Spleen (tissue), 11 donors: ENCODE measurements at regions not wholly inside any gene's neighbourhood (a gene's known extent, or its start where the extent isn't known, plus 50 kb on each side); places are given as distances from the start of the nearest gene placed in this dataset.

Source experiments
- DNase-seq: peaks from one replicate; pipeline ENCODE4 v3.0.0-alpha.2; 2020
- H3K27ac ChIP-seq, 8 donors: fragments of 200-600 bp; sonication (generic) in 7 of 8; 1 replicate in 4 of 8; 2 replicates in 4 of 8; pipeline versions ENCODE4 v1.5.0 to v1.8.0; 2016 to 2021; ENCODE audit warnings: inconsistent platforms in 4 of 8, mild to moderate bottlenecking in 4 of 8, moderate library complexity in 1 of 8
- H3K27me3 ChIP-seq, 7 donors: fragments of 200-600 bp; sonication (generic) in 6 of 7; replicated peaks in 1 of 7; 1 replicate in 4 of 7; 2 replicates in 3 of 7; pipeline versions ENCODE4 v1.5.0 to v1.8.0; 2016 to 2021; ENCODE audit warnings: inconsistent platforms in 3 of 7, mild to moderate bottlenecking in 1 of 7
- H3K36me3 ChIP-seq, 6 donors: fragments of 200-600 bp; sonication (generic) in 5 of 6; 1 replicate in 4 of 6; 2 replicates in 2 of 6; pipeline versions ENCODE4 v1.5.0 to v1.8.0; 2016 to 2021; ENCODE audit warnings: inconsistent platforms in 2 of 6
- H3K4me1 ChIP-seq, 6 donors: fragments of 200-600 bp; sonication (generic) in 5 of 6; 1 replicate in 3 of 6; 2 replicates in 3 of 6; pipeline versions ENCODE4 v1.5.0 to v1.8.0; 2016 to 2021; ENCODE audit warnings: inconsistent platforms in 3 of 6
- H3K4me3 ChIP-seq, 8 donors: fragments of 200-600 bp; sonication (generic) in 7 of 8; 1 replicate in 4 of 8; 2 replicates in 4 of 8; pipeline versions ENCODE4 v1.5.0 to v1.8.0; 2016 to 2021; ENCODE audit warnings: inconsistent platforms in 4 of 8, mild to moderate bottlenecking in 4 of 8, moderate library complexity in 2 of 8
- H3K9me3 ChIP-seq, 8 donors: fragments of 200-600 bp; sonication (generic) in 7 of 8; 1 replicate in 4 of 8; 2 replicates in 4 of 8; pipeline versions ENCODE4 v1.5.0 to v1.8.0; 2016 to 2021; ENCODE audit warnings: inconsistent platforms in 4 of 8
- CTCF ChIP-seq, 11 experiments: fragments of 200-600 bp in 7 of 11; fragments of 450-650 bp in 4 of 11; sonication (generic) in 4 of 11; IDR thresholded peaks in 8 of 11; conservative IDR thresholded peaks in 3 of 11; 1 replicate in 7 of 11; 2 replicates in 4 of 11; pipeline versions ENCODE4 v1.4.0 to v1.8.0; 2016 to 2021; ENCODE audit warnings: antibody characterized with exemption in 11 of 11, inconsistent platforms in 4 of 11, mild to moderate bottlenecking in 1 of 11
- POLR2A ChIP-seq, 3 donors: fragments of 450-650 bp; IDR thresholded peaks; one replicate each; pipeline ENCODE4 v1.5.1; 2017; ENCODE audit warnings: antibody characterized with exemption in 3 of 3, mild to moderate bottlenecking in 1 of 3
- POLR2AphosphoS5 ChIP-seq, 3 donors: sonication (generic); formaldehyde crosslinking; IDR thresholded peaks; one replicate each; pipeline ENCODE4 v1.5.1; 2017; ENCODE audit warnings: antibody characterized with exemption in 3 of 3
- WGBS, 5 donors: extraction: QIAGEN DNeasy Blood & Tissue Kit in 3 of 5; methylation state at CpG; one replicate each; pipeline versions ENCODE4 v1.1.5 to v1.1.7; 2013 to 2018; 5-methylcytosine and 5-hydroxymethylcytosine counted together
- intact Hi-C: fragments of 100-400 bp; cut with DNase I; formaldehyde crosslinking; loops from one replicate; pipeline ENCODE4 v1.15.0; 2023; ENCODE audit warnings: low total_unique reads
- donor health status: healthy with polysubstance abuse.
- donor health status: DM: no; HTN: no; CAD: no; lungs with moderate emphysema.
- donor health status: DM: no; HTN: no; CAD: no.
- donor health status: Bipolar disorder and iron deficiency.
- donor health status: healthy.
- donor health status: DM: no; HTN: no; CAD: no.
- donor health status: DM: yes; HTN: yes; CAD: no.

GRCh38 chr2:18855027-18855426 is 265.7 kb upstream of the NT5C1B start:
- Histone ChIP-seq H3K4me3 (no peak overlapping the region), H3K27ac (no peak overlapping the region), H3K36me3 (no peaks in the 10 kb centered on the region), H3K4me1 (no peaks in the 10 kb centered on the region), H3K9me3 (no peaks in the 10 kb centered on the region), H3K27me3 (no peaks in the 10 kb centered on the region)
- TF ChIP-seq CTCF (IDR thresholded peaks at IDR 0.05 in 8 of 11, conservative IDR thresholded peaks at IDR 0.05 in 3 of 11) (no peak), POLR2AphosphoS5 (IDR thresholded peaks at IDR 0.05) (no peak), POLR2A (IDR thresholded peaks at IDR 0.05) (no peak)
- no peak for DNase-seq
- intact Hi-C loops = no loop called here

- Histone ChIP-seq H3K4me1 (no peaks in the 10 kb centered on the region), H3K9me3 (no peaks in the 10 kb centered on the region), H3K36me3 (no peaks in the 10 kb centered on the region), H3K4me3 (no peak overlapping the region), H3K27me3 (no peaks in the 10 kb centered on the region), H3K27ac (no peak overlapping the region)
- 43 to 51% (median 47%) methylated on average over 2 of the region's 2 CpGs for WGBS, 5 donors
- intact Hi-C loops = no loop called here
- no peak for TF ChIP-seq POLR2A (IDR thresholded peaks at IDR 0.05)
- TF ChIP-seq POLR2AphosphoS5 (IDR thresholded peaks at IDR 0.05) = no peak
- DNase-seq = no peak
Observed at GRCh38 chr2:18849841-18850578, 260.6 kb upstream of the NT5C1B start.

GRCh38 chr2:18848646-18849045 is 259.3 kb upstream of the NT5C1B start:
- H3K36me3 ChIP-seq = no peaks in the 10 kb centered on the region
- no peak overlapping the region for H3K27ac ChIP-seq
- TF ChIP-seq POLR2AphosphoS5 (IDR thresholded peaks at IDR 0.05) = no peak
- no peak for TF ChIP-seq CTCF (IDR thresholded peaks at IDR 0.05 in 8 of 11, conservative IDR thresholded peaks at IDR 0.05 in 3 of 11)
- TF ChIP-seq POLR2A (IDR thresholded peaks at IDR 0.05) = no peak
- H3K4me1 ChIP-seq = no peaks in the 10 kb centered on the region
- H3K9me3 ChIP-seq = no peaks in the 10 kb centered on the region
- no peak overlapping the region for H3K4me3 ChIP-seq
- DNase-seq = no peak
- H3K27me3 ChIP-seq = no peaks in the 10 kb centered on the region
- intact Hi-C loops = no loop called here

- Histone ChIP-seq H3K27ac (no peak overlapping the region), H3K27me3 (no peaks in the 10 kb centered on the region), H3K4me1 (no peaks in the 10 kb centered on the region), H3K36me3 (no peaks in the 10 kb centered on the region), H3K9me3 (no peaks in the 10 kb centered on the region), H3K4me3 (no peak overlapping the region)
- TF ChIP-seq POLR2A (IDR thresholded peaks at IDR 0.05) (no peak), CTCF (IDR thresholded peaks at IDR 0.05 in 8 of 11, conservative IDR thresholded peaks at IDR 0.05 in 3 of 11) (no peak), POLR2AphosphoS5 (IDR thresholded peaks at IDR 0.05) (no peak)
- WGBS, 5 donors = 67 to 88% (median 78%) methylated on average over 2 of the region's 2 CpGs
- DNase-seq = no peak
- intact Hi-C loops = no loop called here
Observed at GRCh38 chr2:18845854-18846445, 256.6 kb upstream of the NT5C1B start.
